Body of pancreas (tissue), 4 donors: ENCODE measurements at regions not wholly inside any gene's neighbourhood (a gene's known extent, or its start where the extent isn't known, plus 50 kb on each side); places are given as distances from the start of the nearest gene placed in this dataset.

Experiments used
- ATAC-seq: fragments of 150-250 bp; one replicate; pipeline ENCODE4 v1.9.1; 2016
- DNase-seq, 4 donors: peaks; one replicate each; pipeline ENCODE4 v3.0.0-alpha.2; 2019
- H3K27ac ChIP-seq, 4 donors: fragments of 200-600 bp; sonication (generic); 1 replicate in 3 of 4; 2 replicates in 1 of 4; pipeline versions ENCODE4 v1.5.1 to v1.6.1; 2016 to 2019; ENCODE audit warnings: mild to moderate bottlenecking in 1 of 4, mixed read lengths in 1 of 4, moderate library complexity in 1 of 4
- H3K27me3 ChIP-seq, 2 donors: fragments of 200-600 bp; sonication (generic); one replicate each; pipeline ENCODE4 v1.6.0; 2016; ENCODE audit warnings: mild to moderate bottlenecking in 1 of 2
- H3K36me3 ChIP-seq, 2 donors: fragments of 200-600 bp; sonication (generic); replicated peaks in 1 of 2; 2 replicates each; pipeline ENCODE4 v1.5.1; 2016; ENCODE audit warnings: low read depth in 2 of 2; ENCODE audit not compliant: insufficient read depth in 1 of 2
- H3K4me1 ChIP-seq: fragments of 200-600 bp; sonication (generic); one replicate; pipeline ENCODE4 v1.6.0; 2016
- H3K4me3 ChIP-seq, 2 donors: fragments of 200-600 bp; sonication (generic); 1 replicate in 1 of 2; 2 replicates in 1 of 2; pipeline ENCODE4 v1.5.1; 2016 to 2019
- H3K9me3 ChIP-seq, 3 donors: fragments of 200-600 bp; sonication (generic); 1 replicate in 2 of 3; 2 replicates in 1 of 3; pipeline ENCODE4 v1.5.1; 2016
- POLR2A ChIP-seq, 3 donors: fragments of 450-650 bp; IDR thresholded peaks; one replicate each; pipeline ENCODE4 v1.6.1; 2016; ENCODE audit warnings: antibody characterized with exemption in 3 of 3, mild to moderate bottlenecking in 2 of 3
- WGBS, 2 donors: methylation state at CpG; one replicate each; pipeline ENCODE4 v1.1.5; 2017; 5-methylcytosine and 5-hydroxymethylcytosine counted together
- intact Hi-C: fragments of 100-400 bp; cut with DNase I; formaldehyde crosslinking; loops from one replicate; pipeline ENCODE4 v1.15.1; 2023
- TF ChIP-seq, protein P1 (sequence below), 7 experiments: fragments of 450-650 bp in 4 of 7; fragments of 200-600 bp in 3 of 7; sonication (generic) in 3 of 7; IDR thresholded peaks; one replicate each; pipeline ENCODE4 v1.5.1; 2016 to 2019; ENCODE audit warnings: antibody characterized with exemption in 7 of 7

DNA sequence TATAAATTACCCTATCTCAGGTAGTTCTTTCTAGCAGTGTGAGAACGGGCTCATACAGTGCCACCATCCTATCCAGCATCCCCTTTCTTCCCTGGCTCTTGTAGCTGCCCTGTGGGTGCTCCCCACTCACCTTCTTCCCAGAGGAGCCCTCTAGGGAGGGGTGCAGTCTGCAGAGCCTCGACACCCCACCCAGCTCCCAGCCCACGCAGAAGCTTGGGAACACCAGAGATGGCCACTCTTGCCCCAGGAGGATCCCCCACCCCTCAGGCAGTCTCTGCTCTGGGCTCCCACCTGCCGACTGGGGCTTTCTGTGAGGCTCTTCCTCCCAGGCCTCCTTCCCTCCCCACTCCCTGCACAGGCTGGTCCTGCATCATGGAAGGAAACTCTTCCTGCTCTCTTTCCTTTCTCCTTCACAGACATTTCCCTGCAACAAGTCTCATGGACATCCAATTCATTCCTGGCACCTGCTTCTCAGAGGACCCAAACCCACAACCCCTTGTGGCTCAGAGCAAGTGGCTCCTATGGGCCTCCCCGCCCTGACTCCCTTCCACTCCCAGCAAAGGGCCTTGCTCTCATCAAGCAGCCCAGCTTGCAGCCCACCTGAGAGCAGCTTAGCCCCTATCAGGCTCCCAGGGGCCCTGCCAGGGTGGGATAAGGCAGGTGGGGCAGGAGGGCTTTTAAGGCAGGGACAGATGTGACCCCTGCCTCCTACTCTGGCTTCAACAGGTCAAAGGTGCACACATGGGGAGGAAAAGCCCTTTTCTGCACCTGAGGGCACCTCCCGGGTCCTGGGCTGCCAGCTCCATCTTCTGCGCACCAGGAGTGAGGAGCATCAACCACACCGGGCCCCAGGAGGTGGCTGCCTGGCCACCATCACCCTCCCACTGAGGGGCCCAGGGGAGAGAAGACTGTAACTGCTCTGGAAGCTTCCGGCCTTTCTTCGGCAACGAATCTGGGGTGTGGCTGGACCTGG lies 263.8 kb upstream of the TNRC6C start:
- intact Hi-C loops: no loop called here

DNA sequence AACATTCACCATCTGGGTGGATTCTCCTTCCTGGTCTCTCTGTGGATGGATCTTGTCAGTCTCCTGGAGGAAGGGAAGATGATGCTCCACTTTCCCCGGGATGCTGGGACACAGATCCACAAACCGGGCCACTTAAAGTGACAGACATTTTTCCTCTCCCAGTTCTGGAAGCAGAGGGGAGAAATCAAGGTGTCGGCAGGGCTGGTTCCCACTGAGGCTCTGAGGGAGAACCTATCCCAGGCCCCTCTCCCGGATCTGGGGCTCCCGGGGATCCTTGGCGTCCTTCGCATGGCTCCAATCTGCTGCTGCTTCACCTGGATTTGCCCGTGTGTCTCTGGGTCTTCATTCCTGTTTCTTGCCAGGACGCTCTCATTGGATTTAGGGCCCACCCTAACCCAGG lies 263.1 kb upstream of the TNRC6C start:
- TF ChIP-seq POLR2A (IDR thresholded peaks at IDR 0.05): no peak
- TF ChIP-seq, protein P1, sequence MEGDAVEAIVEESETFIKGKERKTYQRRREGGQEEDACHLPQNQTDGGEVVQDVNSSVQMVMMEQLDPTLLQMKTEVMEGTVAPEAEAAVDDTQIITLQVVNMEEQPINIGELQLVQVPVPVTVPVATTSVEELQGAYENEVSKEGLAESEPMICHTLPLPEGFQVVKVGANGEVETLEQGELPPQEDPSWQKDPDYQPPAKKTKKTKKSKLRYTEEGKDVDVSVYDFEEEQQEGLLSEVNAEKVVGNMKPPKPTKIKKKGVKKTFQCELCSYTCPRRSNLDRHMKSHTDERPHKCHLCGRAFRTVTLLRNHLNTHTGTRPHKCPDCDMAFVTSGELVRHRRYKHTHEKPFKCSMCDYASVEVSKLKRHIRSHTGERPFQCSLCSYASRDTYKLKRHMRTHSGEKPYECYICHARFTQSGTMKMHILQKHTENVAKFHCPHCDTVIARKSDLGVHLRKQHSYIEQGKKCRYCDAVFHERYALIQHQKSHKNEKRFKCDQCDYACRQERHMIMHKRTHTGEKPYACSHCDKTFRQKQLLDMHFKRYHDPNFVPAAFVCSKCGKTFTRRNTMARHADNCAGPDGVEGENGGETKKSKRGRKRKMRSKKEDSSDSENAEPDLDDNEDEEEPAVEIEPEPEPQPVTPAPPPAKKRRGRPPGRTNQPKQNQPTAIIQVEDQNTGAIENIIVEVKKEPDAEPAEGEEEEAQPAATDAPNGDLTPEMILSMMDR (IDR thresholded peaks at IDR 0.05): no peak
- DNase-seq (no peak), ATAC-seq (no peak)
- Histone ChIP-seq H3K27ac (no peak overlapping the region), H3K36me3 (no peaks in the 10 kb centered on the region), H3K9me3 (no peaks in the 10 kb centered on the region), H3K4me3 (no peak overlapping the region), H3K27me3 (peaks cover 0 to 5% of the 10 kb centered on the region in 2 donors), H3K4me1 (no peaks in the 10 kb centered on the region)
- 63 to 66% methylated on average over 7 to 9 of the region's 9 CpGs for WGBS, 2 donors
- intact Hi-C loops: no loop called here

More for the DNA sequence above, 263.8 kb upstream of the TNRC6C start:
- Histone ChIP-seq H3K27ac (no peak overlapping the region), H3K27me3 (peaks cover 0 to 5% of the 10 kb centered on the region in 2 donors), H3K36me3 (no peaks in the 10 kb centered on the region), H3K9me3 (no peaks in the 10 kb centered on the region), H3K4me3 (no peak overlapping the region), H3K4me1 (no peaks in the 10 kb centered on the region)
- DNase-seq (no peak), ATAC-seq (no peak)
- 51 to 61% methylated on average over 8 to 11 of the region's 11 CpGs for WGBS, 2 donors
- TF ChIP-seq POLR2A (IDR thresholded peaks at IDR 0.05): no peak
- TF ChIP-seq, protein P1 (IDR thresholded peaks at IDR 0.05): no peak

DNA sequence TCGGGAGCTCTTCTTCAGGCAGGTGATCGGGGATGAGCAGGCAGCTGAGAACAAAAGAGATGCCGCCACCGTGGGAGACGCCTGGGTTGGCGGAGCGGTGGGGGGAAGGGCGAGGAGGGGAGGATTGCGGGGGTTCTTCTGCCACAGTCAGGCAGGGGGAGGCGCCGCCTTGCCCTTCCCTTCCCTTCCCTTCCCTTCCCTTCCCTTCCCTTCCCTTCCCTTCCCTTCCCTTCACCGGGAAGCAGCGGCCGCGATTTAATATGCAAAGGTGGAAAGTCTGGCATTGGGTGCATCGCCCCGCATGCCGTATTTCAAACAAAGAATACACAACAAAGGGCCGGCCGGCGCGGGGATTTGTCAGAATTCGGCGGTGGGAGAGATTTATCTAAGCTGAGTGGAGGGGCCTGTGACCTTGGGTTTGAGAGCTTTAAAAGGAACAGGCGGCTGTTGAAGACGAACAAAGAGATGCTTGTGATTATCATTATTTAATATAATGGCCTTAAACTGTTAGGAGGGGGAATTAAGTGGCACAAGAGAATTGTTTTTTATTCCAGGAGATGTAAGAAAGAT lies 262.3 kb upstream of the TNRC6C start:
- Histone ChIP-seq H3K9me3 (no peaks in the 10 kb centered on the region), H3K4me3 (no peak overlapping the region), H3K4me1 (no peaks in the 10 kb centered on the region), H3K27me3 (peaks cover 0 to 5% of the 10 kb centered on the region in 2 donors), H3K27ac (no peak overlapping the region), H3K36me3 (no peaks in the 10 kb centered on the region)
- intact Hi-C loops: no loop called here
- TF ChIP-seq, protein P1 (IDR thresholded peaks at IDR 0.05): no peak
- TF ChIP-seq POLR2A (IDR thresholded peaks at IDR 0.05): no peak
- WGBS, 2 donors: 11 to 19% methylated on average over 25 to 26 of the region's 26 CpGs
- DNase-seq (no peak), ATAC-seq (no peak)

DNA sequence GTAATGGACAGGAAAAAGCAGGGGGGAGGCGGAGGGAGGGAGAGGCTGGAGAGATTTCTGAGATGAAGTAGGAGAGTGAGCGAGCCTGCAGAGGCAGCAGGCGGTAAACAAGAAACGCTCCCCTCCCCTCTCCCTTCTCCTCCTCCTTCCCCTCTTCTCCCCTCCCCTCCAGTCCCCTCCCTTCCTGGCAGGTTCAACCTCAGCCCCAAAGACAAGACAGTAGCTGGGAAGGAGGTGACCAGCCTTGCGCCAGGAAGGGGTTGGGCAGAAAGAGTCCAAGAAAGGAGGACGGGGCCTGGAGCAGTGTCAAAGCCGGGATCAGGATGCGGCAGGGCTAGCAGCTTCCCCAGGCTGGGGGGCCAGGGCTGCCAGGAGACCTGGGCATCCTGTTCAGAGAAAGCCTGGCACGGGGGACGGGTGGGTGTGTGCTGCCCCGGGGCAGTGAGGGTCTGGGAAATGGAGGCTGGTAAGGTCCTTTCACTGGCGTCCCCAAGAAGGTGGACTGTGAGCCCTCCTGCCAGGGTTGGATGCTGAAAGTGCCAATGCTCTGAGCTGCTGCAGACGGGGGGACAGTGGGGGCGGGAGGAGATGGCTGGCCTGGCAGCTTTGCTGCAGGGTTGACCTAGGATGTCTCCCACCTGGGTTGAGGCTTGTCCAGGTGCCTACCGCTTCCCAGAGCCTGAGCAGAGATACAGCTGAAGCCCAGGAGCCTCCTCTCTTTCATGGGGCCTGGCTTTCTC lies 261.6 kb upstream of the TNRC6C start:
- H3K36me3 ChIP-seq: no peaks in the 10 kb centered on the region
- H3K4me1 ChIP-seq: no peaks in the 10 kb centered on the region
- no peak overlapping the region for H3K4me3 ChIP-seq
- TF ChIP-seq POLR2A (IDR thresholded peaks at IDR 0.05): no peak
- TF ChIP-seq, protein P1 (IDR thresholded peaks at IDR 0.05): no peak
- ATAC-seq (no peak), DNase-seq (no peak)
- intact Hi-C loops: no loop called here
- 18 to 24% methylated on average over 8 to 15 of the region's 15 CpGs for WGBS, 2 donors
- peaks cover 0 to 5% of the 10 kb centered on the region in 2 donors for H3K27me3 ChIP-seq
- H3K27ac ChIP-seq: no peak overlapping the region
- H3K9me3 ChIP-seq: peaks cover 0 to 3% (median 0%) of the 10 kb centered on the region in 3 donors
